HG03378 (cell line): ENCODE measurements at regions not wholly inside any gene's neighbourhood (a gene's known extent, or its start where the extent isn't known, plus 50 kb on each side); places are given as distances from the start of the nearest gene placed in this dataset.

Experiments used
- ATAC-seq: cut with Tn5 transposase; IDR thresholded peaks from one replicate; pipeline ENCODE4 v1.9.1; 2021; ENCODE audit warnings: mild to moderate bottlenecking, moderate library complexity; ENCODE audit not compliant: unreplicated experiment

DNA sequence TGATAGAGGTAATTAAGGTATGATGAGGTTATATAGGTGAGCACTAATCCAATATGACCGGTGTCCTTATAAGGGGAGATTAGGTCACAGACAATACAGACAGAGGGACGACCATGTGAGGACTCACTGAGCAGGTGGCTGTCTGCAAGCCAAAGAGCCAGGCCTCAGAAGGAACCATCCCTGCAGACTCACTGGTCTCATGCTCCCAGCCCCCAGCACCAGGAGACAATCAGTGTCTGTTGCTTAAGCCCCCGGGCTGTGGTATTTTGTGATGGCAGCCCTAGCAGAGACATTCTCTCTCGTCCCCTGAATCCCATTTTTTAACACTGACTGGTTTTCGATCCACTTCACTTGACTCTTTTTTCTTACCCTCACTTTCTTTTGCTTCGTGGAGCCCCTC is 51.9 kb upstream of the PABPC3 start:
- ATAC-seq: no peak
